A673 (cell line): ENCODE measurements at regions not wholly inside any gene's neighbourhood (a gene's known extent, or its start where the extent isn't known, plus 50 kb on each side); places are given as distances from the start of the nearest gene placed in this dataset.

ENCODE experiments used
- BruUV-seq: library from RNA; stranded (reverse); fragments of 400-500 nt; replicated peaks from 2 replicates; lab custom pipeline; 2021; lab: Mats Ljungman, UMichigan
- CTCF ChIA-PET: fragments of 300-600 bp; sonication (Branson Sonifier 250); formaldehyde crosslinking; loops from one replicate; lab custom pipeline; 2022; ENCODE audit warnings: antibody characterized with exemption; lab: Charles Lee
- POLR2A ChIA-PET: fragments of 300-600 bp; sonication (Branson Sonifier 250); formaldehyde crosslinking; loops from one replicate; lab custom pipeline; 2022; ENCODE audit warnings: antibody characterized with exemption; ENCODE audit not compliant: low non-redundant PET; lab: Charles Lee
- DNase-seq: peaks from one replicate; pipeline ENCODE4 v3.0.0-alpha.2; 2015; ENCODE audit warnings: low spot score
- H3K27ac ChIP-seq: fragments of 200-600 bp; sonication (generic); 2 replicates; pipeline ENCODE4 v1.5.1; 2016; ENCODE audit warnings: mixed run types, low read depth, mild to moderate bottlenecking, mixed read lengths, antibody characterized with exemption, low read length; ENCODE audit not compliant: poor library complexity, severe bottlenecking
- H3K27me3 ChIP-seq: fragments of 200-600 bp; sonication (generic); replicated peaks from 2 replicates; pipeline ENCODE4 v1.6.1; 2017; ENCODE audit warnings: mixed run types, low read depth, mild to moderate bottlenecking, mixed read lengths, antibody characterized with exemption, low read length; ENCODE audit not compliant: insufficient read depth, poor library complexity
- H3K36me3 ChIP-seq: fragments of 200-600 bp; sonication (generic); 2 replicates; pipeline ENCODE4 v1.6.1; 2016; ENCODE audit warnings: mixed run types, mild to moderate bottlenecking, mixed read lengths, antibody characterized with exemption, low read length; ENCODE audit not compliant: insufficient read depth, poor library complexity, severe bottlenecking
- H3K4me1 ChIP-seq: fragments of 200-600 bp; sonication (generic); 2 replicates; pipeline ENCODE4 v1.6.1; 2017; ENCODE audit warnings: mixed run types, mild to moderate bottlenecking, mixed read lengths, antibody characterized with exemption, low read length; ENCODE audit not compliant: insufficient read depth, poor library complexity, severe bottlenecking
- H3K4me3 ChIP-seq: fragments of 200-600 bp; sonication (generic); 2 replicates; pipeline ENCODE4 v1.5.1; 2016; ENCODE audit warnings: low read depth, mixed run types, mild to moderate bottlenecking, mixed read lengths, low read length; ENCODE audit not compliant: poor library complexity, severe bottlenecking
- H3K9me3 ChIP-seq: fragments of 200-600 bp; sonication (generic); 2 replicates; pipeline ENCODE4 v1.6.1; 2016; ENCODE audit warnings: mixed run types, low read depth, mild to moderate bottlenecking, mixed read lengths, antibody characterized with exemption, low read length; ENCODE audit not compliant: poor library complexity, severe bottlenecking
- CTCF ChIP-seq: fragments of 300-800, 200-600 bp; sonication (generic); conservative IDR thresholded peaks from 2 replicates; pipeline ENCODE4 v1.5.1; 2017; ENCODE audit warnings: low read depth, mild to moderate bottlenecking, antibody characterized with exemption, low read length, moderate library complexity, mixed read lengths
- EZH2 ChIP-seq: fragments of 200-600 bp; sonication (generic); IDR thresholded peaks from 2 replicates; pipeline ENCODE4 v1.6.1; 2017; ENCODE audit warnings: borderline replicate concordance, low read depth, mild to moderate bottlenecking, mixed read lengths, antibody characterized with exemption, low read length; ENCODE audit not compliant: poor library complexity, severe bottlenecking
- intact Hi-C: fragments of 100-400 bp; cut with micrococcal nuclease; formaldehyde crosslinking; loops from one replicate; pipeline ENCODE4 v1.10.0; 2022; ENCODE audit not compliant: unreplicated experiment

DNA sequence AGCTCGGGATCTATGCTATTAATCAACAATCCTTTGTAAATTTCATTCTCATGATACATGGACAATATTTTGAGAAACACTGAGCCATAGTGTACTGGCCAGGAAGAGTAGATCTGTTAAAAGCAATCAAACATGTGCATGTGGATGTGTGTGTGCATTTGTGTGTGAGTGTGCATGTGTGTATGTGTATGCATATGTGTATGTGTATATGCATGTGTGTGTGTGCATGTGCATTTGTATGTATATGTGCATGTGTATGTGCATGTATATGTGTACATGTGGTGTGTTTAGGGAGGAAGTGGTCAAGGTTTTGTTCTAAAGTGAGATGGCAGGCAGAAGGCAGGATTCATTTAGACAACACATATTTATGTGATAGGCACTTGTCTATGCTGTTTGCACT is 623.8 kb downstream of the ADCYAP1 start:
- Histone ChIP-seq H3K36me3 (no peaks in the 10 kb centered on the region), H3K9me3 (no peaks in the 10 kb centered on the region), H3K27me3 (no peaks in the 10 kb centered on the region), H3K4me1 (no peaks in the 10 kb centered on the region), H3K27ac (no peak overlapping the region), H3K4me3 (no peak overlapping the region)
- intact Hi-C loops, result no loop called here
- no TSS peak for BruUV-seq
- CTCF ChIA-PET, result no interaction called here
- TF ChIP-seq CTCF (no peak), EZH2 (no peak)
- POLR2A ChIA-PET, result no interaction called here
- DNase-seq, result no peak

GRCh38 chr18:1528964-1529509 is 624.4 kb downstream of the ADCYAP1 start:
- ChIA-PET CTCF (no interaction called here), POLR2A (no interaction called here)
- Histone ChIP-seq H3K4me3 (no peak overlapping the region), H3K36me3 (no peaks in the 10 kb centered on the region), H3K9me3 (no peaks in the 10 kb centered on the region), H3K27ac (no peak overlapping the region), H3K27me3 (no peaks in the 10 kb centered on the region), H3K4me1 (no peaks in the 10 kb centered on the region)
- intact Hi-C loops, result no loop called here
- DNase-seq, result no peak
- no TSS peak for BruUV-seq
- TF ChIP-seq EZH2 (no peak), CTCF (no peak)

GRCh38 chr18:1530650-1531049 is 626.0 kb downstream of the ADCYAP1 start:
- BruUV-seq, result no TSS peak
- Histone ChIP-seq H3K9me3 (no peaks in the 10 kb centered on the region), H3K36me3 (no peaks in the 10 kb centered on the region), H3K27me3 (no peaks in the 10 kb centered on the region), H3K4me3 (no peak overlapping the region), H3K27ac (no peak overlapping the region), H3K4me1 (no peaks in the 10 kb centered on the region)
- no peak for DNase-seq
- intact Hi-C loops, result no loop called here
- ChIA-PET CTCF (no interaction called here), POLR2A (no interaction called here)
- no peak for TF ChIP-seq CTCF
- no peak for TF ChIP-seq EZH2
